Head of caudate nucleus (tissue), 42 donors: ENCODE measurements at regions not wholly inside any gene's neighbourhood (a gene's known extent, or its start where the extent isn't known, plus 50 kb on each side); places are given as distances from the start of the nearest gene placed in this dataset.
"Not testable (repeated sequence)": the region's sequence is repeated elsewhere in the genome, so short reads cannot be mapped to it uniquely, and the experiment has no call there.

ENCODE experiments used
- DNase-seq, 42 donors: peaks; one replicate each; pipeline versions ENCODE4 v3.0.0 to v3.0.0-alpha.2; 2020 to 2021; ENCODE audit warnings: mixed read lengths in 7 of 42
- intact Hi-C: fragments of 100-400 bp; cut with DNase I; formaldehyde crosslinking; loops from one replicate; pipeline ENCODE4 v1.15.0; 2022

- no peak for DNase-seq
- intact Hi-C loops: no loop called here
Measured at GRCh38 chr5:38154615-38155204, 103.6 kb upstream of the EGFLAM start.

GRCh38 chr5:38151878-38152277 is 106.5 kb upstream of the EGFLAM start:
- no peak for DNase-seq
- intact Hi-C loops: no loop called here

DNA sequence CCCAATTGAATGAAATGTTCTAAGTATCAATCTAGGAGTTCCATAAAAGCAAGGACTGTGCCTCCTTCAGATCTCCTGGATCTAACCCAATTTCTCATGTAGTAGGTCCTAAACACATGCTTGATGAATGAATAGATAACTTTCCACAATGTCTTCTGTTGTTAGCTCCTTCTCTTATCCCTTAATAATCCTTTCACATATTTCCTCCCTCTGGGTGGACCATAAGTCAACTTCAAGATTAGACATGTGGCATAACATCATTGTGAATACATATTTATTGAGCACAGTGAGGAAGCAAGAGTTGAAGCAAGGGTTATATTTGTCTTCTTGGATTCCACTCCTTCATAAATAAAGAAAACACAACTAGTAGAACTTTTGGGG is 108.6 kb upstream of the EGFLAM start:
- DNase-seq: no peak
- intact Hi-C loops: no loop called here

DNA sequence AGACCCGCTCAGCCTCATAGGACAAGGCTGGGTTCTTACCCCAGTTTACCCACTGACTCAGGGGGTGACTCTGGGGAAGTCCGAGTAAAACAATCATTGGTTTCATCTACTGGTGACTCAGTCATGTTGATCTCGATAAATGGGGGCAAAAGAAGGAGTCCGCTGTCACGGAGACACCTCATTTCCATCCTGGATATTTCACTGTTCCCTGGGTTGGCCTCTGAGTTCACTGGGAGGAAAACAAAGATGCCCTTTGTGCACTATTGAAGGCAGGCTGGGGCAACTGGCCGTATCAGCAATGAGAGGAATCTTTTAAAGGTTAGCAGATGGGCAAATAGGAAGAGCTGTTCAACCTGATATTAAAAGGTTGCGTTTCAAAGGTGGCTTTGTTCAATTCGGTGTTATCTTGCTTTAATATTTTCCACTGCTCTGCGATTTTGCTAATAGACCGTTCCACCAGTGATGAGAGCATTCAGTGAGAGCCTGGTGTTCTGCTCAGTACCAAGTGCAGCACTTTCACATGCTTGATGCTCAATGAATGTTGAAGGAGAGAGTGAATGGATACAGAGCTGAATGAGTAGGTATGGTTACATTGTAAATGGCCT is 110.2 kb upstream of the EGFLAM start:
- DNase-seq: peak in 24 of 42 donors; percentile 11 to 73 (median 36)
- intact Hi-C loops: no loop called here

DNA sequence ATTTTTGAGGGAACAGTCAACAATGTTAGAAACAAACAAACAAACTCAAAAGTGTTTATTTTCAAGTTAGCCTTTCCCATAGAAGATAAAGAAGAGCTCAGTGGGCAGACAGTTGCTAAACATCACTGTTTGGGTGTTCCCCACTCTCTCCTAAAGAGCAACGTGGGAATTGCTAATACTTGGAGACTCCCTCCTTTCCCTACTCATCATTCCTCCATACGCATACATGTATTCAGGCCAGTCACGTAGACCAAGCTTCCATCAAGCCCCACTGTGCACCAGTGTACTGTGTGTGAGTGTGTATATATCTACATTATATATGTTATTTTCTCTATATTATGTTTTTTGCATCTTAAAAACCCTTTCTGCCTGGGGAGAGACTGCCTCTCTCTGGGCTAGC is 115.0 kb upstream of the EGFLAM start:
- intact Hi-C loops: no loop called here
- no peak for DNase-seq

DNA sequence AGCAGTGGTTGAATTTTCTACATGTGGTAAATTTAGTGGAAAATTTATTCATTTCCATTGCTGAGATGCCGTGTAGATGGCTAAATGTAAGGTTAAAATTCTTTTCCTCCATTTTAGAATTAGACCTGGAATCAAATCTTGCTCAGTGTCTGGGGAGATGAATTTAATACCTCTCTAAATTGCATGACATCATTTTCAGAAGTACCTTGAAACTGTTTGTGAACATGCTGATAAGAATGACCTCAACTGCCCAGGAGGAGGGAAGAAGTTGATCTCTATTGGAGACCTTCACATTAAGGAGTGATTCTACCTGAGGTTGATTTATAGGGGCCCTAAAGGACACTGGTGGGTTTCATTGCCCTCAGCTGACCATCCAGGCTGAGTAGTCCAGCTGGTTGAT is 116.7 kb upstream of the EGFLAM start:
- DNase-seq: no peak
- intact Hi-C loops: no loop called here

GRCh38 chr5:38138574-38138973 is 119.8 kb upstream of the EGFLAM start:
- intact Hi-C loops: no loop called here
- no peak for DNase-seq

DNA sequence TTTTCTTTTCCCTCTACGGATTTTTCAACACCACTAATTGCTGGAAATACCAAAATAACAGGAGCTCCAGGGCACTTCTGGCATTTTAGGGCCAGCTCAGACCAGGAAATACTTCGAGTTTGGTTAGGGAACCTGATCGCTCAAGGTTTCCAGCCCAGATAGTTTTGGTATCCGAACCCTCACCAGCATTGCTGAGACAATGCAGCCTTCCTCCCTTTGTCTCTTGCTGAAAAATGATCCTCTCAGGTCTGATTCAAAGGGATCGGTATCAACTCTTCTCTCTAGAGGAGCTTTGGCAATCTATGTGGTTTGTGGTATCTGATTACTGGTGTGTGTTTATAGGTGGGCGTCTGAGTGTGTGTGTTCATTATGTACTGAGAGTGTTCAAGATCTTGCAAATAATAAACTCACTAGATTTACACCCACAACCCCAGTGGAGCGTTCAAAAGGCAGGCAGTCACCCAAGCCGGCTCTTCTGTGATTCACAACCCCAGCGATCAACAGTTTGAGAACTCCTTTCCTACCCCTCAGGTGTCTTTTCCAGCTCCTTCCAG is 122.8 kb upstream of the EGFLAM start:
- no peak for DNase-seq
- intact Hi-C loops: no loop called here

DNA sequence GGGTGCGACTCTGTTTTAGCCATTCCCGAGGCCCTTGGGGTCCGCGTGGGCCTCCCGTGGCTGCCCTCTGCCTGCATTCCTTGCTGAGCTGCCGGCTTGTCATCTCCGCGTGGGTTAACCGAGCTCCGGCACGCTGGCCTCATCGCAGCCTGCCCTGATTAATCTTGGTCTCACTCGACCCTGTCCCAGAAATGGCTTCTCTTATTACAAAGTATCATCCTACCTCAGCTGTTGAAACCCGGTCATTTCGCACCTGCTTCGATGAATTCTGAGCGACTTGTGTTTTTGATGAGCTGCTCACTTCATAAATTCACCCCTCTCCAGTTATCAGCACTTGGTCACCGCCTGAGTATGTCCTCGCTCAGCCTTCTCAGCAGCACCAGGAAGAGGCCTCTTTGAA is 123.5 kb upstream of the EGFLAM start:
- intact Hi-C loops: no loop called here

GRCh38 chr5:38134294-38134693 is 124.1 kb upstream of the EGFLAM start:
- intact Hi-C loops, DNase-seq: not testable (repeated sequence)

More for the DNA sequence above, 123.5 kb upstream of the EGFLAM start:
- no peak for DNase-seq

DNA sequence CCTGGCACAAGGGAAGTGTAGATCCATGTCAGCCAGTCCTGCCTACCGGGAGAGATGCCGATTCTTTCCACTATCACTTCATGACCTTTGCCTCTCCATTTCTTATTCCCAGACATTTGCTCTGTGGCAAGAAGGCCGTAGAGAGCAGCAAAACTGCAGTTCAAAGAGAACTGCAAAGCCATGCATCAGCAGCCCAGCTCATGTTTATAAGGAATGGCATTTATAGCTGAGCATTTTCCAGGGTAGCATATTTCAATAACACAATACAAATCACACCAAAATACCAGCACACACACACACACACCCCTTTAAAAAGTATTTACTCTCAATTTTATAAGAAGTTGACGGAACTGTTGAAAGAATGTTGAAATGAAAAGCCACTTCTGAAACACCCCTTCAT is 126.7 kb upstream of the EGFLAM start:
- intact Hi-C loops: no loop called here
- no peak for DNase-seq

- DNase-seq: no peak
- intact Hi-C loops: no loop called here
Measured at GRCh38 chr5:38124321-38124720, 134.0 kb upstream of the EGFLAM start.

GRCh38 chr5:38121420-38121819 is 136.9 kb upstream of the EGFLAM start:
- no peak for DNase-seq
- intact Hi-C loops: no loop called here

DNA sequence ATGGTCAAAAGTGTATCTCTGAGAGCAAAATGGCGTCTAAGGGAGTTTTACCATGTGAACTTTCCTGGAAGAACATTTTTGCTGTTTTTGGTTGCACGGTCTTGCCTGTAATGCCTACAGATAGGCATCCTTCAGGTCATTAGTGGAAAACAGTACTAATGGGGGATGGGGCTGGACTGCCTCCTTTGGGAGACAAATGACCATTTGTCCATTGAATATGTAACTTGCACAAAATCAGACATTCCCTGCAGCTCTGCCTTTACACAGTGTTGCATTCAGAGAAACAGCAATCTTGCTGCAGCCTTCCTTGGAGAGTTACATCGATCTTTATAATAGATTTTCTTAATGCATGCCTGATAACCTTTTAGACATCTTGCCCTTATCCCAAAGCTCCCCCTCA is 138.5 kb upstream of the EGFLAM start:
- intact Hi-C loops: no loop called here
- no peak for DNase-seq

- DNase-seq: no peak
- intact Hi-C loops: no loop called here
Measured at GRCh38 chr5:38117784-38118479, 140.4 kb upstream of the EGFLAM start.

DNA sequence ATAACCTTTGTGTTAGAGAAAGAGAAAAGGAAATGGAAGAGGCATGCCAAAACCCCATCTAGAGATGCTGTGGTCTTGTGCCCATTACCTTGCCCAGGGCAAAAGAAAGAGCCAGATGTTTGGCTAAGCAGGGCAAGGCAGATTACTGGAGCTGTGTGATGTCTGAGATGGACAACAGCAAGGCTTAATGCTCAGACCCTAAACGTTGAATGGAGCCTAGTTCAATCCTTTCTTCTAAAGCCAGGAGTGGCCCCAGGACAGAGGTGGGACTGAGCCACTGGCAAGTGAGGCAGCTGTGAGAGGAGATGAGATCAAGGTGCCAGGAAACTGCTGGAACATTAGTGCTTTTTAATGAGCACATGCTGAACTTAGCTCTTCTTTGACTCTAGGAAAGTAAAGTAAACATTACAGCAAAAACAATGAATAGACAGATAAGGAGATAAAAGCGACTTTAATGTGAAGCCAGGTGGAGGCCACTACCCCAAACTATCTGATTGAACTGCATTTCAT is 143.0 kb upstream of the EGFLAM start:
- intact Hi-C loops: no loop called here
- no peak for DNase-seq

DNA sequence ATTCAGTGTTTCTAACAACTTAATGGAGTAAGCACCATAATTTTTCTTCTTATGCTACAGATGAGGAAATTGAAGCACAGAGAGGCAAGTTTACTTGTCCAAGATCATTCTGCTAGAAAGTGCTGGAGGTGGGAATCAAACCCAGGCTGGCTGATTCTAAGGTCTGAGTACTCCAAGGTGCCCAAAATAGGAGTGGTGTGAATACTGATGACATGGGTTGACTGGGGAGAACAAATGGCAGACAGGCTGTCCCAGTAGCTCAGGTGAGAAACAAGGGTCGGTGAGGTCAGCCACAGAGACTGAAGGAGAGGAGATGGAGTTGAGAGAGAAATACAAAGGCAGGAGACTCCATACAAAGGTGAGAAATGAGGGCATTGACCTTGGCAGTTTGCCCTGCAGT is 144.5 kb upstream of the EGFLAM start:
- intact Hi-C loops: no loop called here
- DNase-seq: no peak

DNA sequence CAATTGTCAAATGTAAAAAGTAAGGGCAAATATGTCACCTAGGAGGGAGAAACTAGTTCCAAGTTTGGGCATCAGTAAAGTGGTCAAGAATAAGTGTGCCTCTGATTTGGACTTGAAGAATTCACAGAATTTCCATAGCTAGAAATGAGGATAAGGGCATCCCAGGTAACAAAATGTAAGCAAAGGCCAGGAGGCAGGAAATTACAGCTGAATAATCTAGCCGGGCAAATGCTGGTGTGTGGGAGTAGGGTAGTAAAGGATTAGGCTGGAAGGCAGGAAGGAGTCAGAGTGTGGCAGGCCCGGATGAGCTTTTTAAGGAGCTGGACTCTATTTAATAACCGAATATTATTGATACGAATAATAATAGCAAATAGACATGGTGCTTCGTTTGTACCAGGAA is 144.9 kb upstream of the EGFLAM start:
- DNase-seq: no peak

DNA sequence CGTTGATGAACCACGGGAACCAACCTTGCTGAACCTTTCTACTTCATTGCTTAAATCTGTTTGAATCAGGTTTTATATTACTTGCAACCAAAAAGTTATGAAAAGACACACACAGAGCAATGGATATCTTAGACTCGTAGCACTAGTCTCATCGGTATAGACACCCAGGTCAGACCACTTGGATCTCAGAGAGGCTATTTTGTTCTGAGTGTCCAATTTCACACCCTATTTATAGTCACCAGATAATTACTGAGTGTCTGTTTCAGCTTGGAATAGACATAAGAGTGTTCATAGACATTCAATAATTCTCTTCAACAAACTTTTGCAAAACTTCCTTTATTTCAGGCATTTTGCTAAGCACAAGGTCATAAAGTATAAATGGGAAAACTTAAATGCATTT is 145.4 kb upstream of the EGFLAM start:
- intact Hi-C loops: no loop called here
- no peak for DNase-seq

More for the DNA sequence above, 144.9 kb upstream of the EGFLAM start:
- intact Hi-C loops: no loop called here

DNA sequence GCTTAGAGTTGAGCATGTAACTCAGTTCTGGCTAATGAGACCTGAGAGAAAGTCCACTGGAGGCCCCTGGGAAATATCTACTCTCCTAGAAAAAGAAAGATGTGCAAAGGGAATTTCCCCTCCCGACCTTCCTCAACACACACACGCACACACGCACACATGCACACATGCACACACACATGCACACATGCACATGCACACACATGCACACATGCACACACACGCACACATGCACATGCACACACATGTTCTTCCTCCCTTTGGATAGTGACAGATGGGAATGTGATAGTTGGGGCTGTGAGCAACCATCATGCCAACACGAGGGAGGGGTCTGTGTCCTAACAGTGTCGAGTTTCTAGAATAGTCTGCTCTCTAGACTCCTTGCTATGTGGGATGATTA is 148.2 kb upstream of the EGFLAM start:
- intact Hi-C loops: no loop called here
- DNase-seq: no peak
